ENCODE measurements at regions not wholly inside any gene's neighbourhood (a gene's known extent, or its start where the extent isn't known, plus 50 kb on each side); places are given as distances from the start of the nearest gene placed in this dataset.

GRCh38 chr12:90828621-90829020 lies 126.4 kb downstream of the CCER1 start:
- no peak overlapping the region for H3K4me3 ChIP-seq (replicated peaks; ENCODE audit: low read depth, low read length)
- no peaks in the 10 kb centered on the region for H3K36me3 ChIP-seq (ENCODE audit: control insufficient read depth, insufficient read depth, low read length)
- no peak for TF ChIP-seq CTCF (IDR thresholded peaks at IDR 0.05; ENCODE audit: insufficient read depth, low read length, poor library complexity, severe bottlenecking)
- DNase-seq (ENCODE audit: extremely low read depth, insufficient read length) = no peak
- no peaks in the 10 kb centered on the region for H3K27me3 ChIP-seq (replicated peaks; ENCODE audit: control insufficient read depth, insufficient read depth, low read length)

DNA sequence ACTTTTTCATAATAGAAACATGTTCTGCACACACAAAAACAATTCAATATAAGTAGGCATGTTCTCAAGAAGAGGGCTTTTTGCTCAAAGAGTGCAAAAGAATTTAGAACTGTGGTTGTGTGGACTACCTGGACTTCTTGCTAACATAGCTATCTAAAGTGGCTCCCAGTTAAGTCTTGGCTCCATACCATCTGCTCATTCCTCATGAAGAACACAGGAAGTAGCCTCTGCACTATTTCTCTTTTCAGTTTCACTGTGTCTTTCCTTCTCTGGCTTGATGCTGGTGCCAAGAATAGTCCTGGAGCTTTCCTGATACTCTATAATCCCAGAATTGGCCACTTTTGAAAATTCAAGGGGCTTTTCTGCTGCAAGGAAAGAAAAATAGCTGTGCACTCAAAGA lies 127.4 kb downstream of the CCER1 start:
- Histone ChIP-seq H3K27me3 (replicated peaks; ENCODE audit: control insufficient read depth, insufficient read depth, low read length) (no peaks in the 10 kb centered on the region), H3K36me3 (ENCODE audit: control insufficient read depth, insufficient read depth, low read length) (no peaks in the 10 kb centered on the region), H3K4me3 (replicated peaks; ENCODE audit: low read depth, low read length) (no peak overlapping the region)
- no peak for DNase-seq (ENCODE audit: extremely low read depth, insufficient read length)
- no peak for TF ChIP-seq CTCF (IDR thresholded peaks at IDR 0.05; ENCODE audit: insufficient read depth, low read length, poor library complexity, severe bottlenecking)

DNA sequence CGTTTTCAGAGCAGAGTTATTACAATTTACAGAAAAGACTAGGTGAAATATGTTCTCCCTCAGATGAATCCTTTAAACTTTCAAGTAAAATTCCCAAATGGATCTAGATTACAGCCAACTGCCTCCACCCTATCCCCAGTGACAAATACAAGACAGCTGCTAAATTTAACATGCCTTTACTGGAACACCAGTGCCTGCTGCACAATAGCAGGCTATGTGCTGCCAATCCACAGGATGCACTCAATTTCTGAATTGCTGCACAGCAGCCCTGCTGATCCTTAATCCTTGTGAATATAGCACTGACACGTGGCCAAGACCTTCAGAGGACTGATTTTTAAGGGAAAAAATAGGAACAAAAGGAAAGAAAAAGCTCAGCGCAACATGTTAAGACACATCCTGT lies 128.9 kb downstream of the CCER1 start:
- Histone ChIP-seq H3K27me3 (replicated peaks; ENCODE audit: control insufficient read depth, insufficient read depth, low read length) (no peaks in the 10 kb centered on the region), H3K4me3 (replicated peaks; ENCODE audit: low read depth, low read length) (no peak overlapping the region), H3K36me3 (ENCODE audit: control insufficient read depth, insufficient read depth, low read length) (no peaks in the 10 kb centered on the region)
- no peak for TF ChIP-seq CTCF (IDR thresholded peaks at IDR 0.05; ENCODE audit: insufficient read depth, low read length, poor library complexity, severe bottlenecking)
- no peak for DNase-seq (ENCODE audit: extremely low read depth, insufficient read length)

GRCh38 chr12:90823859-90824258 lies 131.1 kb downstream of the CCER1 start:
- TF ChIP-seq CTCF (IDR thresholded peaks at IDR 0.05; ENCODE audit: insufficient read depth, low read length, poor library complexity, severe bottlenecking) = no peak
- no peaks in the 10 kb centered on the region for H3K36me3 ChIP-seq (ENCODE audit: control insufficient read depth, insufficient read depth, low read length)
- H3K4me3 ChIP-seq (replicated peaks; ENCODE audit: low read depth, low read length) = no peak overlapping the region
- H3K27me3 ChIP-seq (replicated peaks; ENCODE audit: control insufficient read depth, insufficient read depth, low read length) = no peaks in the 10 kb centered on the region
- no peak for DNase-seq (ENCODE audit: extremely low read depth, insufficient read length)

GRCh38 chr12:90819709-90820108 lies 135.3 kb downstream of the CCER1 start:
- no peak for DNase-seq (ENCODE audit: extremely low read depth, insufficient read length)
- TF ChIP-seq CTCF (IDR thresholded peaks at IDR 0.05; ENCODE audit: insufficient read depth, low read length, poor library complexity, severe bottlenecking) = no peak
- Histone ChIP-seq H3K36me3 (ENCODE audit: control insufficient read depth, insufficient read depth, low read length) (no peaks in the 10 kb centered on the region), H3K4me3 (replicated peaks; ENCODE audit: low read depth, low read length) (no peak overlapping the region), H3K27me3 (replicated peaks; ENCODE audit: control insufficient read depth, insufficient read depth, low read length) (no peaks in the 10 kb centered on the region)

- no peak for TF ChIP-seq CTCF (IDR thresholded peaks at IDR 0.05; ENCODE audit: insufficient read depth, low read length, poor library complexity, severe bottlenecking)
- H3K36me3 ChIP-seq (ENCODE audit: control insufficient read depth, insufficient read depth, low read length) = no peaks in the 10 kb centered on the region
- DNase-seq (ENCODE audit: extremely low read depth, insufficient read length) = no peak
- no peaks in the 10 kb centered on the region for H3K27me3 ChIP-seq (replicated peaks; ENCODE audit: control insufficient read depth, insufficient read depth, low read length)
- H3K4me3 ChIP-seq (replicated peaks; ENCODE audit: low read depth, low read length) = no peak overlapping the region
Measured at GRCh38 chr12:90816353-90817089, 138.5 kb downstream of the CCER1 start.
